Frontal cortex (tissue), 3 donors: ENCODE measurements at regions not wholly inside any gene's neighbourhood (a gene's known extent, or its start where the extent isn't known, plus 50 kb on each side); places are given as distances from the start of the nearest gene placed in this dataset.

Source experiments
- DNase-seq, 2 donors: peaks; one replicate each; pipeline ENCODE4 v3.0.0; 2012; ENCODE audit warnings: low spot score in 2 of 2
- FAIRE-seq: peaks from 2 replicates; lab custom pipeline; 2012; peaks lifted over from hg19 to GRCh38; lab: Jason Lieb, UNC
- donor health status: control.
- donor health status: control.
- donor health status: control.

DNA sequence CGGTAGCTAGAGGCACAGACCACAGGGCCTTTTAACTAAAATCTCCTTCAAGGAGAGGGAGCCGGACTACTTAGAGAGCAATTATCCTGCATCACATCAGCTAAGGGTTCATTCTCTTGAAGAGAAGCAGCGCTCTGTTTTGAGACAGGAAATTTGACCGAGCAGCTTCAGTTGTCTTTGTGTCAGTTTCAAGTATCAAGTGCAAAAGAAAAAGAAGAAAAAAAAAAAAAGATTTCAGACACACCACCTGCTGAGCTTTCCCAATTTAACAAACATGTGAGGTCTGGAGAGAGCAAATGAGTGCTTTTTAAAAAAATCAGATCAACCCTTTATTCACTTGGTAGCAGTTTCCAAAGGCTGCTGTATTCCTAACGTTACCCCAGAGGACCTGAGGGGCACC, 273.5 kb upstream of the POU3F2 start:
- FAIRE-seq: no peak
- no peak for DNase-seq

GRCh38 chr6:98566126-98566525, 268.2 kb upstream of the POU3F2 start:
- peak; percentile 17 to 28 for DNase-seq
- peak; percentile 74 for FAIRE-seq

DNA sequence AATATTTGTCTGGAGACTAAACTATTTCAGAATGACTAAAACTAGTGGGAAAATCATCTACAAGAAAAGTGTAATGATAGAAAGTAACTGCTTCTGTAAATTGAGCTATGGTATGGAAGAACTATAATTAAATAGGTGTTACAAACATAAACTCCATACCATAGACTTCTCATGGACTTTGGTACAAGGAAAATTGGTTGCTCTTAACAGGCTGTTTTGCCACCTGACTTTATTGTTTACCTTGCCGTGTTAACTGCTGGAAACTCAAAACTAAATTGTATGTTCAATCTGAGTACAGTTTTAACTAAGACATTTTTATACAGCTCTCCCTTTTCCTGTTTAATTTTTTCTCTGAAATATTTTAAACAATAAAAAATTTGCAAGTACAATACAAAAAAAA, 261.8 kb upstream of the POU3F2 start:
- no peak for FAIRE-seq
- DNase-seq: no peak

DNA sequence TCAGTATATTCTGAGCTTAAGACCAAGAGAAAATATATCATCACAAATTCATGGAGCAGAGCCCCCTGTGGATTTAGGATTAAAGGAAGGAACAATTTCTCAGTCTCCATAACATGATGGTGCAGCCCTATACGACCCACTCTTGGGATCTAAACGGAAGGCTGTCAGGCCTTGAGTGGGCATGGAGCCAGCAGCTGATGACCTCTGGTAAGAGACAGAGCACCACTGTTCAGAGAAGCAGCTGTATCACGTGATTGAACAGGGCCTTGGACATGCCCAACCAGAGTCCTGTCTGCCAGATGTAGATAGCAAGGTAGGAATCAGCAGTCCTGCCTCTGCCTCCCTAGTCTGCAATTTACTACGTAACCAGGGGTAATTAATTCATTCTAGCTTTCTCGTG, 259.4 kb upstream of the POU3F2 start:
- peak; percentile 14 to 38 for DNase-seq
- no peak for FAIRE-seq

DNA sequence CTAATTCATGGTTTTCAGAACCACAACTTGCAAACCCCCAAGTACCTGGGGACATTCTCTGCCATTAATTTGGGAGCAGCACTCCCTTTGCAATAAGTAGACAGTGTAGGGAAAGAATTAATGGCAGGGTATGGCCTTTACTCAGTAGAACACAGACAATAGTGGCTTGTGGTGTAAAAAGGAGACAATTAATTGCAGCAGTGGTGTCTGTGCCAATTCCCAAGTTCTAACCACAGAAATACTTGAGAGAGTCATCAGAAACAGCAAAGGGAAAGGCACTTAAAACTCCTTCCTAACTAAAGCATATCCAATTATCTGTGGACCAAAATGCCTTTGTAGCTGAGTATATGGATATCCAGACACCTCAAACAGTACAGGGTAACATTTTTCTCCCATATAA, 257.6 kb upstream of the POU3F2 start:
- FAIRE-seq: no peak
- no peak for DNase-seq

DNA sequence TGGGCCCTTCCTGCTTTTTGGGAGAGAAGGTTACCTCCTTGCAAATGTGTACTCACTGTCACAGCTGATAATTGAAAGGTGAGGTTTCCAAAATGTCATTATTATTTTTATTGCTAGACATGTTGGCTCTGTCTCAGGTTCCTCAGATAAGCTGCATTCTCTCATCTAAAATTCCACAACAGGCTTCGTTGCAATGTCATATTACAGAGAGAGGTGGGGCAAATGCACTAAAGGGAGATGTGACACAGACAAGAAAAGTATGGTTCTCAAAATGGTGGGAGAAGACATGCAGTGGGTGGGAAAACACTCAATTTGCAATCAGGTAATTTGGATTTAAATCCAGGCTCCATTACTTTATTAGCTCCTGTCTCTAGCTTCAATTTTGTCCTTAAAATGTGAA, 256.4 kb upstream of the POU3F2 start:
- DNase-seq: no peak
- no peak for FAIRE-seq

GRCh38 chr6:98579079-98579478, 255.3 kb upstream of the POU3F2 start:
- DNase-seq (no peak), FAIRE-seq (no peak)

GRCh38 chr6:98579941-98580340, 254.4 kb upstream of the POU3F2 start:
- no peak for DNase-seq
- FAIRE-seq: no peak

DNA sequence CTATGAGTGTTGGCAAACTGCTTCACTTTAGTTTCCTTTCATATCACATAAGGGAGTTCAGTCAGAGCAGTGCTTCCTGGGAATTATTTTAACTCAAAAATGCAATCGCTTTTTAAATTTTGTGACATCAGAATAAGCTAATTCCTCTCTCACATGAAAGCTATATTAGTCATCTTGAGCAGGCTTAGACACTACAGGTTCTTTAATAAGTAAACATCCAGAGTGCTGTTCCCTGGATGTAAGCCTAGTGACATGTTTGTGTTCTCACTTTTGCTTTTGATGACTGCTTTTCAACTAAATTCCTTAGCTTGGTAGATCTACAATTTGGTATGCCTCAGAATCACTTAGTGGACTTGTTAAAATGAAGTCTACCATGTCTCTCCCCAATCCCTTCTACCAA, 252.7 kb upstream of the POU3F2 start:
- DNase-seq (no peak), FAIRE-seq (no peak)

GRCh38 chr6:98583506-98583905, 250.9 kb upstream of the POU3F2 start:
- DNase-seq (no peak), FAIRE-seq (no peak)

GRCh38 chr6:98586163-98586562, 248.2 kb upstream of the POU3F2 start:
- FAIRE-seq (no peak), DNase-seq (no peak)

DNA sequence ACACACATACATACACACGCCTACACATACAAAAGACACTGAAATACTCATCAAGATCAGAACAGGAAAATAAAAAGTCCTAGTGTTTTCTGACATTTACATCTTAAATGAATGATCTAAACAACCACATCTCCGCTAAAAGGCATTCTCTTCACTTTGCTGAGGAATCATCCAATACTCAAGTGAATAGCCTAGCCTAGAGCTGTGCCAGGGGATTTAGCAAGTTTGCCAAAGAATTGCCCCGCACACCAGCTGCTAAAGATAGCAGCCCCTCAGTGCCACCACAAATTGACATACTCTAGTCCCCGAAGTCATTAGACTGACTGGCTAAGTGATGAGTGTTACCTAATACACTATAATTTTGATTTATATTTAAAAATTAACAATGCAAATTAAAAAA, 246.8 kb upstream of the POU3F2 start:
- no peak for DNase-seq
- no peak for FAIRE-seq

GRCh38 chr6:98589536-98589935, 244.8 kb upstream of the POU3F2 start:
- DNase-seq: no peak
- no peak for FAIRE-seq

DNA sequence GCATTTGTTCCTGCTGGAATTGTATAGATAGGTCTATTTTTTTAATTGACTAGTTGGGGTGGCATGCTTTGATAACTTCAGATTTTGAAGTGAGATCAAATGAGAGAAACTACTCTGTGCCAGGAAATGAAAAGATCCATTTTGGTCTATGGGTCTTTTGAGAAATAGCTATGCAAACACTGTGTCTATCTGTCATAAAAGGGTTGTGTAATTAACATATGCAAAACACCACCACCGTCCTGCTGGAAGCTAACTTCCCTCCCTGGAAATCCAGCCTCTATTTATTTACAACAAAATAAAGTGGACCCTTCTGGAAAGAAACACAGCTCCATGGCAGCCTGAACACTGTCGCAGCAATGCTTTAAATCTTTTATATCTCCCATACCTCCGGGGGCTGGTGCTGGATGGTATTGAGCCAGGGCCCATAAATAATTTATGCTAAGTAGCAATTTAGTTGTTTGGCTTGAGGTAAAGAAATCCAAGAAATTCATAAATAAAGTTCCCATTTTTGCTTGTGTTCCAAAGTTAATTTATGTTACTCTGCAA, 244.2 kb upstream of the POU3F2 start:
- no peak for DNase-seq
- FAIRE-seq: no peak

GRCh38 chr6:98590997-98591396, 243.4 kb upstream of the POU3F2 start:
- DNase-seq: no peak
- no peak for FAIRE-seq

DNA sequence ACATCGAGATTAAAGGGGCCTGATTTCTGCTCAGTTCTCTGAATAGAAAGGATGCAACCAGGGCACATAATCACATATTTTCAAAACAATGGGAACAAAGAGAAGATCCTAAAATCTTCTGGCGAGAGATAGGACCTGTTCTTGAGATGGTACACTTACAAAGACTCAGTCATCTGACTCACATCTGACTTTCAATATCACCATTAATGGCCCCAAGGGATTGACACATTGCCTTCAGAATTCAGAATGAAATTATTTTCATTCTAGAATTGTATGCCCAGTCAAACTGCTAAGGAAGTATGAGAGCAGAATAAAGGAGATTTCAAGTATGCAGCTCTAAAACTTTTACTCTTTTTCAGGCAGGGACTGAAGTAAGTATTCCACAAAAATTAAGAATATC, 240.7 kb upstream of the POU3F2 start:
- no peak for DNase-seq
- no peak for FAIRE-seq

DNA sequence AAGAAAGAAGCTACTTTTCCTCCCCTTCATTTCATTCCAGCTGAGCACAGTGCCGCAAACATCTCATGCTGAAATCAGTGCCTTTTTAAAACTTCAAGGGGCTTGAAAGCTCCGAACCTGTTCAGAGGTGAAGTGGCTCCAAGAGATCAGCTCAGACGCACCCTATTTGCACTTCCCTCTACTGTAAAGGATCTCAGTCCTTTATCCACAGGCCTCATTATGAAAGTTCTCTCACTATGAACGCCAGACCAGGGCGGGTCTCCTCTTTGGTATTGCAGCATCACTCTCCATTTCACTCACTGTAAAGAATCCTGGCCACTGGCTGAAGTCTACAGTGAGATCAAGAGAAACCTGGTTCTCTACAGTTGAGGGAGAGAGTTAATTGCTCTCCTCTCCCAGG, 232.7 kb upstream of the POU3F2 start:
- DNase-seq: no peak
- FAIRE-seq: no peak

DNA sequence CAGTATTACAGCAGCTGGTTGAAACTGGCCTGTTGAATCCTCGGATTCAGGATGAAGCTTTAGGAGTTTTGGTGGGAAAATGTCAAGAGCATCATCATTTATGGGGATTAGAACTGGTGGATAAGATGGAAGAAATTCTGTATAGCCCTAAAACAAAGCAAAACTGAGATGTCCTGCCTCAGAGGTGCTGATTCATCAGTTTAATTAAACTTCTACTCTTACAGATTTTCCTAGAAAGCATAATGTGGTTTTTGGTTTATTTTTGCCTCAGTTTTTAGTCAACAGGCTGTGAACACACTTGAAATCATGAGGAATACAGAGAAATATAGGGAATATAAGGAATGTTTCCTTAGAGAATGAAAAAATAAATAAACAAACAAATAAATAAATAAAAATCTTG, 228.7 kb upstream of the POU3F2 start:
- no peak for DNase-seq
- no peak for FAIRE-seq

DNA sequence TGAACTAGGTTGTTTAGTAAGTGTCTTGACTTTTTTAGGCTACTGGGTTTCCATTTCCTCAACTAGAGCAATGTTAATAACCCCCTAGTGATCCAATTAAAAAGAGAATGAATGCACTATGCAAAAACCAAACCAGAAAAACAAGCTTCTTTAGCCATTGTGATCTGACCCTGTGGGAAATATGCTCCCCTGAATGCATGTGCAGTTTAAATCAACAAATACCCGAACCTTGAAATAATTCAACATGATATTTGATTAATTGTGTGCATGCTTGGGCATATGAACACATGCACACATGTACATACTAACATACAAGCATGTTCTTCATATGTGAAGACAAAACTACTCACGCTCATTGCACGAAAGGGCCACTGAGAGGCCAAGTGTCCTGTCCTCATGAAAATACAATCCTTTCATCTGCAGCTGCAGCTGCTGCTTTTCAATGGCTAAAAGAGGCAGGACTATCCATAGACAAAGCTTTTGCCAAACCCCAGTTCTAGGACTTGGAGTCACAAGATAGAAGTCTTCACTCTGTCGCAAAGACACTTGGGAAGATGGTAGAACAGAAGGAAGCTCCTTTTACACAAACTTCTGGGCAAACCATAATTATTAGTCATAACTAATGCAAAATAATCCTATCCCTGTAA, 207.1 kb upstream of the POU3F2 start:
- no peak for FAIRE-seq

GRCh38 chr6:98633886-98634285, 200.5 kb upstream of the POU3F2 start:
- FAIRE-seq (no peak), DNase-seq (no peak)

More for the DNA sequence above, 207.1 kb upstream of the POU3F2 start:
- DNase-seq: no peak

GRCh38 chr6:98634569-98634968, 199.8 kb upstream of the POU3F2 start:
- FAIRE-seq: no peak
- DNase-seq: no peak

GRCh38 chr6:98635191-98635590, 199.2 kb upstream of the POU3F2 start:
- FAIRE-seq (no peak), DNase-seq (no peak)
